ENCODE measurements at regions not wholly inside any gene's neighbourhood (a gene's known extent, or its start where the extent isn't known, plus 50 kb on each side); places are given as distances from the start of the nearest gene placed in this dataset.
A peak's percentile ranks its signal among the peaks of the same experiment; 100 is the strongest.
"Not testable (repeated sequence)": the region's sequence is repeated elsewhere in the genome, so short reads cannot be mapped to it uniquely, and the experiment has no call there.

DNA sequence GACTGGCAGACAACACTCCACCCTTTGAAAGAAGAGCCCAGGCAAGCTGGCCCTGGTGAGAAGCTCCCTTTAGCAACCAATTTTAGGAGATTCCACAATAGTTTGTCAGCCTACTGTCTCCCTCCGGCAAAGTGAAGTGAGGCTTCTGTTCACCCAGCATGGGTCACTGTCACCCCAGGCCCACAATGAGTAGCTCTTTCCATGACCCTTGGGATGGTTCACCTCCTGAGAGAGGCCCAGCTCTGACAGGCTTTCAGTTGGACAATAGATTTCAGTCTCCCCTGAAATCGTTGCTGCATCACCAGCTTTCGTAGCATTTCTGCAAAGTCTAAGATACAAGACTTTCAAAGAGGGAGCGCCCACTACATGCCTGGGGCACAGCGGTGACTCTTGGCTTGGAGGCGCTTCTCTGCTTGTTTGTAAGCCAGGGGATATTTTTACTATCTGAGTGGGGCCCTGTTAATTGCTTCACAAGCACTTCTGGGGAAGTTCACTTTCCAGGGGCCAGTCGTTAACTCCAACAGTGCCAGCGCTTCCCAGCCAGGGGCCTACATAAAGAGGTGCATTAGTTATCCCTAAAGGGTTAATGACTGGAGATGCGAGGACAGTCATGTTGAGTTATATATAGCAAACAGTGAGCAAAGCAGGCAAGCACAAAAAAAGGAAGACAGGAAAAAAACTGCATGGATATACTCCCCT lies 255.7 kb downstream of the BCL2L11 start:
- H3K27me3 Mint-ChIP-seq (ENCODE audit: insufficient read depth); DNase-seq (ENCODE audit: low spot score); H3K27ac Mint-ChIP-seq; H3K9me3 Mint-ChIP-seq; intact Hi-C loops (cut with micrococcal nuclease); H3K4me3 Mint-ChIP-seq; H3K36me3 Mint-ChIP-seq (ENCODE audit: low read depth): not testable (repeated sequence)
- H3K4me1 Mint-ChIP-seq (ENCODE audit: low read depth): peaks cover 12% of the 10 kb centered on the region

DNA sequence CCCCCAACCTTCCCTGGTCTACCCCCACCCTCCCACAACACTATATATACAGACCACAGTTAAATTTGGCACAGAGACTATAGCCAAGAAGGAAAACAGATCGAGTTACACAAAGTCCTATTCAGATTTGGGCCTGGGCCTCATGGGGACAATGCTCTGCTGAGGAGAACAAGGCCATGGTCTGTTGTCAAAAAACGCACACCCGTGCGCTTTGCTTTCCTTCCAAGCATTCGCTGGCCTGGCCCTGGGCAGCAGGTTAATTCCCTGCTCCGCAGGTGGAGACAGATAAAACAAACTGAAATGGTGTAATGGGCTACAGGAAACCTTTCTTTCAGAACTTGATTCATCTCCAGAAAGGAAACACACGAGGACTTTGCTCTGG lies 256.2 kb downstream of the BCL2L11 start:
- H3K27ac Mint-ChIP-seq; H3K9me3 Mint-ChIP-seq; intact Hi-C loops (cut with micrococcal nuclease); H3K27me3 Mint-ChIP-seq (ENCODE audit: insufficient read depth); H3K36me3 Mint-ChIP-seq (ENCODE audit: low read depth); DNase-seq (ENCODE audit: low spot score); H3K4me3 Mint-ChIP-seq: not testable (repeated sequence)
- peaks cover 13% of the 10 kb centered on the region for H3K4me1 Mint-ChIP-seq (ENCODE audit: low read depth)

DNA sequence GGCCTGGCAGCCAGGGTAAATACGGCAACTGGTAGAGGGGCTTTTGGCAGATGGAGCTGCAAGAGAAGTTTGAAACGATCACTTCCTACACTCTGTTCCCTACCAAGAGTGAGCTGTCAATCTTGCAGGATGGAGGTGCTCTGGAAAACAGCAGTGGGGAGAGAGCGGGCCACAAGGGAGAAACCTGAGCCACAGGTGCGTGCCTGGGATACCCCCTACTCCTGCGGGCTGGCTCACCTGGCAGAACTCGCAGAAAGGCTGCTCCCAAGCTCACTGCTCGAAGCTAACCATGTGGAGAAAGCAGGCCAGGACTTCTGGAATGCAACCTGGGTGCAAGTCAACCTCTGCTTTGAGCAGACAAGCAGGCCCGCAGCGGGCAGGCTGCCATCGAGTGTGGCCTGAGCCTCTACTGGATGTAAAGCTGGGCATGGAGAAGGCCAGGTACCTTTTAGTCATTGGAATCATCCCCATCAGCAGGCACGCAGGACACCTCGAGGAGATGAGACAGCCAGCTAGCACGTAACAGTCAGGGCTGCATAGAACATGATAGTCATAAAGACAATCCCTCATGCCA lies 256.8 kb downstream of the BCL2L11 start:
- H3K36me3 Mint-ChIP-seq (ENCODE audit: low read depth); H3K4me3 Mint-ChIP-seq; intact Hi-C loops (cut with micrococcal nuclease); DNase-seq (ENCODE audit: low spot score); H3K27me3 Mint-ChIP-seq (ENCODE audit: insufficient read depth); H3K27ac Mint-ChIP-seq; H3K9me3 Mint-ChIP-seq: not testable (repeated sequence)
- peaks cover 13% of the 10 kb centered on the region for H3K4me1 Mint-ChIP-seq (ENCODE audit: low read depth)

DNA sequence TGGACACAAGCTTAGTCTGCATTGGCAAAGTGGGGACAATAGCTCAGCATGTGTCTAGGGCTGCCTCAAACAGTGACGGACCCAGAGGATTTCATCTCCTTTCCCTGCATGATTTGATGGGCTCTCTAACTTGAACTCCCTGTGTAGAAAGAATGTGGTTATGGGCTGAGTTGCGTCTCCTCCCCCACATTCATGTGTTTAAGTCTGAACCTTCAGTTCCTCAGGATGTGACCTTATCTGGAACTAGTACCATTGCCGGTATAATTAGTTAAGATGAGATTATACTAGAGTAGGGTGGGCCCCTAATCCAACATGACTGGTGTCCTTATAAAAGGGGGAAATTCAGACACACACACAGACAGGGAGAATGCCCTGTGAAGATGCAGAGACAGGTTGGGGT lies 257.6 kb downstream of the BCL2L11 start:
- H3K4me3 Mint-ChIP-seq; intact Hi-C loops (cut with micrococcal nuclease): not testable (repeated sequence)

DNA sequence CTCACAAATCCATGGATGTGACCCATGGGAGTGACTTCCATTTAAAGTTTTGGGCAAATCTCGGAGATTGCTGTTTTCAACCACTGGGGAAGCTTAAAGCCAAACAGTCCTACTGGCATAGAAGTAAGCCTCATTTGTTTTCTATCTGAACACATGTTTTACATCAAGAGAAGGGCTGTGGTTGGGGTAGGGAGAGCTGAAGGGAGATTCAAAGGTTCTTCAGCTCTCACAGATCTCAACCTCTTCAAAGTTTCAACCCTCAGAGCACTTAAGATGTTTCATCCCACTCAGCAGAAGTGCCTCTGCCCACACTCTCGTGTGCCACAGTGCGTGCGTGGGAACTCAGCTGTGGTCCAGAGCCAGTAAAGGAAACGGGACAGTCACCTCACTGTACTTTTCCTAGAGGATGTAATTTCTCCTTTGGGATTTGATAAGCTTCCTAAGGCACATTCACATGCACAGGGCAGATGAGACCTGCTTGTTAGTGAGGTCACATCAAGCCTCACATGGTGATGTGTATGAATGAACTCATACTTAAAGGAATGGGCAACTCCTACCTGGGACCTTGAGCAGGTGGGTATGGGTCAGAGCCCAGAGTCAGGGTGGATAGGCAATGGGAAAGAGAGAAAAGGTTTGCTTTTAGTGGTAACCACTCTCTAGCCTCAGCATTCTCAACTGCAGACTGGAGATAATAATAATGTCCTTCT lies 260.2 kb downstream of the BCL2L11 start:
- H3K9me3 Mint-ChIP-seq; H3K4me1 Mint-ChIP-seq (ENCODE audit: low read depth); H3K27me3 Mint-ChIP-seq (ENCODE audit: insufficient read depth); DNase-seq (ENCODE audit: low spot score); intact Hi-C loops (cut with micrococcal nuclease); H3K4me3 Mint-ChIP-seq: not testable (repeated sequence)
- Mint-ChIP-seq H3K27ac (peak overlapping the region; percentile 61), H3K36me3 (ENCODE audit: low read depth) (peaks cover 12% of the 10 kb centered on the region)

More for the DNA sequence above, 257.6 kb downstream of the BCL2L11 start:
- not testable (repeated sequence) for DNase-seq (ENCODE audit: low spot score); H3K27ac Mint-ChIP-seq; H3K27me3 Mint-ChIP-seq (ENCODE audit: insufficient read depth); H3K9me3 Mint-ChIP-seq
- Mint-ChIP-seq H3K36me3 (ENCODE audit: low read depth) (peaks cover 10% of the 10 kb centered on the region), H3K4me1 (ENCODE audit: low read depth) (peaks cover 13% of the 10 kb centered on the region)

DNA sequence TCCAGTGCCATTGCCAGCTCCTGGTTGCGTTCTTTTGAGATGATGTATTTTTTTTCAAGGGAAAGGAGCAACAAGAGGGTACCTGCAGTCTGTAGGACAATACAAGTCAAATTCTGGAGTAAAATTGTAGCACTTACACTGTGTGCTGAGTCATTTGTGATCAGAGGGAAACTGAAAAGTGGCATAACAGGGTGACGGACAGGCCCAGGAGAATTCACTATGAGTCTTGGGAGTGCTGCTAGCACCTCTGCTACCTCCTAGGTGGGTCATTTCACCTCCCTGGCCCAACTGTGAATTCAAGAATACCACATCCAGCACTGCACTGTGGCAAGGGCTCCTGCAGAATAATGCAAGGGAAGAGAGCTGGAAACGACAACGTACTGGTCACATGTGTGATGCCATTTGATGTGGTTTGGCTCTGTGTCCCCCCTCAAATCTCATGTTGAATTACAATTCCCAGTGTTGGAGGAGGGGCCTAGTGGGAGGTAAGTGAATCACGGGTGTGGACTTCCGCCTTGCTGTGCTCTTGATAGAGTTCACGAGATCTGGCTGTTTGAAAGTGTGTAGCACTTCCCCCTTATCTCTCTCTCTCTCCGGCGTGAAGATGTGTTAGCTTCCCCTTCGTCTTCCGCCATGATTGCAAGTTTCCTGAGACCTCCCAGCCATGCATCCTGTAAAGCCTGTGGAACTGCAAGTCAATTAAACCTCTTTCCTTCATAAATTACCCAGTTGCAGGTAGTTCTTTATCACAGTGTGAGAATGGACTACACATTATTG lies 261.0 kb downstream of the BCL2L11 start:
- intact Hi-C loops (cut with micrococcal nuclease); H3K4me3 Mint-ChIP-seq; DNase-seq (ENCODE audit: low spot score); H3K27me3 Mint-ChIP-seq (ENCODE audit: insufficient read depth); H3K9me3 Mint-ChIP-seq; H3K4me1 Mint-ChIP-seq (ENCODE audit: low read depth): not testable (repeated sequence)
- Mint-ChIP-seq H3K27ac (peak overlapping the region; percentile 56), H3K36me3 (ENCODE audit: low read depth) (peaks cover 12% of the 10 kb centered on the region)

DNA sequence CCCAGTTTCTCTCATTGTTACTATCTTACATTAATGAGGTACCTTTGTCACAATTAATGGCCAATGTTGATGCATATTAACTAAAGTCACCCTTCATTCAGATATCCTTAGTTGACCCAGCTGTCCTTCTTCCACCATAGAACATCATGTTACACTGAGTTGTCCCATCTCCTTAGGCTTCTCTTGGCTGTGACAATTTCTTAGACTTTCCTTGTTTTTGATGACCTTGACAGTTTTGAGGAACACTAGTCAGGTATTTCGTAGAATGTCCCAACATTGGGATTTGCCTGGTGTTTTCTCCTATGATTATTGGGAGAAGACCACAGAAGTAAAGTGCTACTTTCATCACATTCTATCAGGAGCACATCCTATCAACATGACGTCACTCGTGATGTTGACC lies 261.8 kb downstream of the BCL2L11 start:
- H3K9me3 Mint-ChIP-seq; H3K4me1 Mint-ChIP-seq (ENCODE audit: low read depth); H3K27me3 Mint-ChIP-seq (ENCODE audit: insufficient read depth); DNase-seq (ENCODE audit: low spot score); H3K4me3 Mint-ChIP-seq; intact Hi-C loops (cut with micrococcal nuclease); H3K27ac Mint-ChIP-seq: not testable (repeated sequence)
- peaks cover 12% of the 10 kb centered on the region for H3K36me3 Mint-ChIP-seq (ENCODE audit: low read depth)

DNA sequence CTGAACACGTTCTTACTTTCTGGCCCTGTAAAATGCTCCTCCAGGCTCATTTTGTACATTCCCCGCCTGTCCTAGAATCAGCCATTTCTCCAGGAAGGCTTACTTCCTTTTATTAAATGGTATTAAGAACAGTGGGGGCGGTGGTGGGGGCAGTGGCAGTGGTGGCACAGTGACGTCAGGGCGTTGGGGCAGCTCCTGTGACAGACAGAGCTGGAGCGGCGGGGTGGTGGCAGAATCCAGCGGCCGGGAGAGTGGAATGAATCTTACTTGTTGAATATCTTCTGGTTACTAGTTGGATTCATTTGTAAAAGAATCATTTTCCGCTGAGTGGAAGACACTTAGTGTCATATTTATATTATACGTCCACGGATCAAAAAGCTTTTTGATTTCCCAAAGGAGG lies 262.6 kb downstream of the BCL2L11 start:
- DNase-seq (ENCODE audit: low spot score); H3K27ac Mint-ChIP-seq; H3K9me3 Mint-ChIP-seq; intact Hi-C loops (cut with micrococcal nuclease); H3K4me1 Mint-ChIP-seq (ENCODE audit: low read depth); H3K27me3 Mint-ChIP-seq (ENCODE audit: insufficient read depth); H3K4me3 Mint-ChIP-seq: not testable (repeated sequence)
- peaks cover 12% of the 10 kb centered on the region for H3K36me3 Mint-ChIP-seq (ENCODE audit: low read depth)

DNA sequence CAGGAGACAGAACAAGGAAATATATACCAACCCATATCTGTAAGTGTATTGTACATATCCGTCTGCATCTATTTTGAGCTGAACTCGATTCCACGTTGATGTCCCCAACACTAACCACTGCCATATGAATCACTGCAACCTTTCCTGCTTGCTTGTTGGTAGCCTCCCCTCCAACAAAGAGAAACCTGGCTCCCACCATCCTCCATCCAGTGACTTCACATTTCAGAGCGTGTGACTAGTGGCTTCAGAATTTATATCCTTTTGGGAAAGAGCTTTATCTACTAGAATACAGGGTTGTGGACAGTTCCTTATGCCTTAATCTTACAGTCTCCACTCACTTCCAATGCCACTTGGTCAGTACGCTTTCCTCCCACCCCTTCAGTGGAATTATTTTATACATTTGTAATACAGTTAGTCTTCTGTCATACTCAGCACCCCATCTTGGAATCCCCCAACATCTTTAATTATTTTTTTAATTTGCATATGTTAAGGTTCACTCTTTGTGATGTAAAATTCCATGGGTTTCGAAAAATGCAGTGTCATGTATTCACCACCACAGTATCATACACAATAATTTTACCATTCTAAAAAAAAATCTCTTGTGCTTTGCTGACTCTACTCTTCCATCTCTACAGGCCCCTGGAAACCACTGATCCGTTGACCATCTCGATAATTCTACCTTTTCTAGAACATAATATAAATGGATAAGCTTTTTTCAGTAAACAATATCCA lies 264.7 kb downstream of the BCL2L11 start:
- H3K4me3 Mint-ChIP-seq; H3K4me1 Mint-ChIP-seq (ENCODE audit: low read depth); intact Hi-C loops (cut with micrococcal nuclease); DNase-seq (ENCODE audit: low spot score); H3K27ac Mint-ChIP-seq; H3K27me3 Mint-ChIP-seq (ENCODE audit: insufficient read depth); H3K9me3 Mint-ChIP-seq: not testable (repeated sequence)
- H3K36me3 Mint-ChIP-seq (ENCODE audit: low read depth): peaks cover 12% of the 10 kb centered on the region

DNA sequence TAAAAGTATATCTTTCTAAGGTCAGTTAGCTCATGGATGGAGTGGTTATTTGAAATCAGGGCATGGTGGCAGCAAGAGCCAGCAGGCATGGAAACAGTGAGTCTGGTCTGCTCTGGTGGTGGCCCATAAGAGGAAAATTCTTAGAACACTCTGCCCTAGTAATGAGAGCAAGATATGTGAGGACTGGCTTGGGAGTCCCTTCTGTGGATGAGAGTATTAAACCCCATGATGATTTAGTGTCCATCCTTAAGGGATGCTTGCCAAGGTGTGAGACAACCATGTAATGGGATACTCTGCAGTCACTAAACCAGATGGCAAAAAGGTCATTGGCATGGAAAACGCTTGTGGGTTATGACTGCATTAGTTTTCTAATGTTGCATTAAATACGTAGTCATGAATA lies 269.9 kb downstream of the BCL2L11 start:
- H3K27ac Mint-ChIP-seq; H3K36me3 Mint-ChIP-seq (ENCODE audit: low read depth); H3K27me3 Mint-ChIP-seq (ENCODE audit: insufficient read depth); H3K4me1 Mint-ChIP-seq (ENCODE audit: low read depth); intact Hi-C loops (cut with micrococcal nuclease); DNase-seq (ENCODE audit: low spot score); H3K4me3 Mint-ChIP-seq; H3K9me3 Mint-ChIP-seq: not testable (repeated sequence)

DNA sequence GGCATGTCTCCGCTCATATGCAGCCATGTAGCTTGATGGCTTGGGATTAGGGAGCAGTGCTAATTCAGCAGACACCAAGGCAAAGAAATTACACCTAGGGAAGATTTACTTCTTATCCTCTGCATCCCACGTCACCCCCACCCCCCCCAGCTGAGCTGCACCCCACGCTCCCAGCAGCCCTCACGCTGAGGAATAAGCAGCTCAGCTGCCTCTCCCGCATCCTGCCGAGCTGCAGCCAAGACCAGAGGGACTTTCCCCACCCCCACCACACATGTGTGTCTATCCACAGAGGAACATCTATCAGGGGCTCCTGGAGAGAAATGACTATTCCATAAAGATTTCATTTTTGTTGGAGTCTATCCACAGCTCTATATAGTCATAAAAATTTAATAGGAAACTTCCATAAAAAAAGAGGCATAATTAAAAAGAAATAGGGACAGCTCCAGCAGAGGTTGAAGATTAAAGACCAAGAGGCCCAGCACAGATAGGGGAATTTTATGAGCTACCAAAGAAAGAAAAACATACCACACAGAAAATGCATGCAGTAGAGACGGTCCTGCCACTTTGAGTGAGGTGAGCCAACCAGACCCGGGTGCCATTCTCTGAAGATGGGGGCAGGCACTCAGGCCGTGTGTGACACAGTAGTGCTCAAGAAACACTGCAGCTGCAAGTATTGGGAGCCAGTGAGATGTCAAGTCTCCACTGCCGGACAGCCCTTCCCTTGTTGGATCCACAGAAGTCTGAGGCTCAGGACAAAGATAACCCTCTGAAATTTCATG lies 274.8 kb downstream of the BCL2L11 start:
- H3K27me3 Mint-ChIP-seq (ENCODE audit: insufficient read depth); H3K9me3 Mint-ChIP-seq; H3K36me3 Mint-ChIP-seq (ENCODE audit: low read depth); H3K4me3 Mint-ChIP-seq; intact Hi-C loops (cut with micrococcal nuclease): not testable (repeated sequence)
- Mint-ChIP-seq H3K27ac (peak overlapping the region; percentile 72), H3K4me1 (ENCODE audit: low read depth) (peaks cover 11% of the 10 kb centered on the region)
- DNase-seq (ENCODE audit: low spot score): peak; percentile 34
